ENCODE measurements at regions not wholly inside any gene's neighbourhood (a gene's known extent, or its start where the extent isn't known, plus 50 kb on each side); places are given as distances from the start of the nearest gene placed in this dataset.

DNA sequence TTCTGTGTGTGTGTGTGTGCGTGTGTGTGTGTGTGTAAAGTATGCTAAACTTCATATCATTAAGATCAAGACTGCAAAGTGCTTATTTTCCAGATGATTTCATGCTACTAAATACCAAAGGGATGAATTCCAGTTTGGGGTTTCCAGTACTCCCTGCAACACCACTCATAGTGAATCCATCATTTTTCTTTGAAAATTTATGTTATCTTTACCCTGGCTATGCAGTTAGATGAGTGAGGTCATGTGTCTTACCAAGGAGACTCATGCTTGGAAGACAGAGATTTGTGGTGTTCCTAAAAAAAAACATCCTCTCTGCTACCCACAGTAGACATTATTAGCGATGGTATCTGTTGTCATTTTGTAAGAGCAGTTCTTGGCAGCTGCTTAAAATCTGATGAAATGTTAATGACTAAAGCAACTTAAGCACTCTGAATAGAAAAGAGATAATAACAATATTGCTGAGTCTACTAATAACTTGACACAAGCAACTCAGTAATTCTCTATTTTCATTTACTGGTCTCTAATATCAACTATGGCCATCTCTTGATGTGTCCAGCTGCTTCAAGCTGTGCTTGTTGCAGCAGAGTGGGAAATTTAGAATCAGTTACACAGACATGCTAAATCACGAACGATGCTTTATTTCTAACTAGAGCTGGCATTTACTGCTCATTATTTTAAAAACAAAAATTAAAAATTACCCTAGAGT is 1953.0 kb upstream of the IGFBP7 start:
- peak in 2 of 11 donors; percentile 7 to 8 for DNase-seq (ENCODE audit: extremely low read depth in 1 of 11, low read depth in 9 of 11, low spot score in 4 of 11)

DNA sequence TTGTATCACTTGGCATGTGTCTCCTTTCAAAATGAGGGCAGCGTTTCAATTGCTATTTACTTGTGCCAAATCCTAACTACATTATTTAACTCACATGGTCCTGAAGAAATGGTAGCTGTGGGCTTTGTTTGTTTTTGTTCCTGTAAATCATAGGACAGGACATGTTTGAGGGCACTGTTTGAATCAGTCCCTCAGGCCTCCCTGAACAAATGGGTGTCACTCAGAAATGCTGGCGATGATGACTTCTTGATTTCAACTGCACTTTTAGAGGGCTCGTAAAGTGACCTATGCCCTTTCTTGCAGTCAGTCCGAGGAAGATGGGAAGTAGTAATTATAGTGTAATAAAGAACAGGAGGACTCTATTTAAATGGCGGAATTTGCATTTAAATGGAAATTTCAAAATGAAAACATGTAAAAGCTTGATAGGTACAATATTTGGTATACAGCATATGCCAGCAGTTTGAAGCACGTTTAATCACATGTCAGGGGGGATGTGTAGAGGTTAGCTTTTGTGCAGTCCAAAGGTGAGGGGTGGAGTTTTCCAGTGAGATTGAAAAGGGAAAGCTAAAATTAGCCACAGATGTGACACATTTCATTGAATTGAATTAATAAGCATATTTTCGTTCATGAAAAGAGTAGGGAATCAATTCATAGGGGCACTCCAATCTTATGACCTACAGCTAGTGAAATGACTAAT is 1958.7 kb upstream of the IGFBP7 start:
- no peak for DNase-seq (ENCODE audit: extremely low read depth in 1 of 11, low read depth in 9 of 11, low spot score in 4 of 11)

DNA sequence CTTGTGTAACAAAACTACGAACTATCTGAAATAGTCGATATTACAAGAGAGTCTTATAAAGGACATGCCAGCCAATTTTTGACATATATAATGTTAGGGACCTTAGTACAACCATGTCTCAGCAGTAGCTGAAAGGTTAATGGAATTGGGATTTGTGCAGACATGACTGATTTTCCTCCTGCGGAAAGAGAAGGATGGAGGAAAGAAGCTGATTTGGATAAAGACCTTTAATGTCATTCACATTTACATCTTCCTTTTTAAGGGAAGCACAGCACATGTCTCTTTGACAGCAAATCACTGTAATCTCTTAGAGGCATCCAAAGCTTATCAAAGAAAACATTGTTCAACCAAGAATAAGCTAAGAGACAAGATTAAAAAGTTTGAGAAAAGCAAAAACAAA is 1976.2 kb upstream of the IGFBP7 start:
- DNase-seq (ENCODE audit: extremely low read depth in 1 of 11, low read depth in 9 of 11, low spot score in 4 of 11): no peak

DNA sequence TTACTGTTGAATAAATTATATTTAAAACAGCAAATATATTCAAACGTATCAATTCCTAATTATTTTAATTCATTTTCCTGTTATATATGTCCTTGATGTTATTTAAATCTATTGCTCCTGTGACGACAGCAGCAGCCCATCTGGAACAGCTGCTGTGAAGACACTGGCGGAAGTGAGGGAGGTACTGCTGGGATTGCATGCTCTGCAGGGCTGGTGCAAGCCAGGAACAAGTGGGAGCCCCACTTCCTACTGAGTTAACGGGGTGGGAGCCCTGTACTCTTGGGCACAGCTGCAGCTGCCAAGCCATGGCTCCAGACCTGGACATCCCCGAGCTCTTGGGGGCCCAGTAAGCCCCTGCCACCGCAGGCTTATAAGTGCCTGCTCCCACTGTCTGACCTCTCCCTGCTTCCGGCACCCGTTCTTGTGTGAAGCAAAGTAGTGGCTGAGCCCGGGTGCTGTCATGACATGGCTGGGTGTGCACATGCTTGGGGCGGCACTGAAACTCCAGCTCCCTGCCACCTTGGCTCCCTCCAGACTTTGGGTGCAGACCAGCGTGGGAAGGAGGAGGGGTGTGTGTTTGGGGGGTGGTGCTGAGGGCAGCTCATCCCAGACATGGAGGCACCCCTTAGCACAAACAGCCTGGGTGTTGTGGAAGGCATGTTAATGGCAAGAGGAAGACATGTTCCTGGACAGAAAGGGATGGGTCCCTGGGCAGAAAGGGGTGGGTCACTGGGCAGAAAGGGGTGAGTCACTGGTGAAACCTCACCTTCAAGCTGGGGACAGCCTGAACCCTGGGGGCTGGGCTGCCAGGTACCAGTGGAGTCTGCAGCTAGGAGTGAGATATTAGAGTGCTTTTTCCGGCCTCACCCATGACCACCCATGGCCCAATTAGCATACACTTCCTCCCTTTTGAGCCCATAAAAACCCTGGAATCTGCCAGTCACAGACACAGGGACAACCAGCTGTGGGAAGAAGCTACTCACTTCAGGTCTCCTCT is 1981.3 kb upstream of the IGFBP7 start:
- no peak for DNase-seq (ENCODE audit: extremely low read depth in 1 of 11, low read depth in 9 of 11, low spot score in 4 of 11)

DNA sequence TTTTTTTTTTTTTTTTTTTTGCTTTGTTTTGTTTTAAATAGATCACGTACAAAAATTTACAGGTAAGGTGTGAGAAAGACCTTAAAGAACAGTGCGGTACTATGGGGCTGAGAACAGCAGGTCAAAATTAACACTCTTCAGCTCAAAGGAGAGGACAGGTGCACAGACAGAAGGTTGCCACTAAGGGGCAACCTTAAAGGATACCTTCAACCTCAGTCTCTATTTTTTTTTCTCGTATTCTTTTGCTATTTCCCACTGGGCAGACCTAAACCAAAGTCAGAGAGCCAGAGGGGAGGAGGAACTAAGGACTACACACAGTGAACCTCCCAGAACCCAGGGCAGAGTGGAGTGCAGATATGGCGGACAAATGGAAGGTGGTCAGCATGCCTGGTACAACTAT is 1984.3 kb upstream of the IGFBP7 start:
- DNase-seq (ENCODE audit: extremely low read depth in 1 of 11, low read depth in 9 of 11, low spot score in 4 of 11): no peak

DNA sequence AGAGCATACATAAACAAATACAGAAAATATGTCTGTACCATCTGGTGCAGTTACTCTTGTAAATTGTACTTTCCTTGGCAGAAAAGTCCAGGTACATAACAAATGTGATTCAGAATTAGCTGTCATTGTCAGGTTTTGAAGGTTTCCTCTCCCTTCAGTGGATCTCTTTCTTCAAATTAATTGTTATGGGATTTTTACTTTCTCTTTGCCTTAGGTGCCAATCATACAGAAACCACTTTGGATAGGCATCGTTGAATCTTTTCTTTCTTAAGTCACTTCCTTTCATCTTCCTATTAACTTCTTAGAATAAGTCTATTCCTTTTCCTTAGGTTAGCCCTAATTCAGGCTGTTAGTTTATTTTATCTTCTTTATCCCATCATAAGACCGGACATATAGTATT is 1992.1 kb upstream of the IGFBP7 start:
- no peak for DNase-seq (ENCODE audit: extremely low read depth in 1 of 11, low read depth in 9 of 11, low spot score in 4 of 11)

DNA sequence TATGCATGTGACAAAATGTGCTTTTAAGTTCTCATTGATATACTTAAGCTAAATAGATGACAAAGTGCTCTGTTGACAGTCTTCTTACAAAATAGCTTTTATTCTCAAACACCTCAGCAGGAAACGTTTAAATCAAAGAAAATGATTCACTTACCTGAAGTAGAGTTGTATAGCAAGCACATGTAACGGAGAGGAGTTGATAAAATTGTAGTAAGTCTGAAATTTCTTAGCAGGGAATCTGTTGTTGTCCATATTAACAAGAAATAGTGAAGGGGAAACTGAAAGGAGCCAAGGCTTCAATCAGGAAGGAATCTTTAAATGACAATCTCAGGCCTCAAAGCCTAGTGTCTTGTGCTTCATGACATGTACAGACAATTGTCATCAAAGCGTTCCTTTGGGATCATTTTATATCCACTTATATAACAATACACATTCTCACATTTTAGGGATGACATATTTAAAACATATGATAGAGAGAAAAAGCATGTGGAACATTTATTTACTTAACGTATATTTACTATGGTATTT is 2010.2 kb upstream of the IGFBP7 start:
- DNase-seq (ENCODE audit: extremely low read depth in 1 of 11, low read depth in 9 of 11, low spot score in 4 of 11): no peak

DNA sequence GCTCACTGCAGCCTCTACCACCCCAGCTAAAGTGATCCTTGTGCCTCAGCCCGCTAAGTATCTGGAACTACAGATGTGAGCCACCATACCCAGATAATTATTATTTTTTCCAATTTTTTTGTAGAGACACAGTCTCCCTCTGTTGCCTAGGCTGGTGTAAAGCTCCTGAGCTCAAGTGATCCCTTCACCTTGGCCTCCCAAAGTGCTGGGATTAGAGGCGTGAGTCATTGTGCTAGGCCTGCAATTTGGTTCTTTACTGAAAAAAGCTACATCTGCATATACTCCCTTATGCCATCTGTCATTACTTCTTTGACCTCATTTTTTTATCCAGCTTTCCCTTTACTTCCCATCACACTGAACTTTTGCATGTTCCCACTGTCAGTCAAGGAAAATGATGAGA is 2012.4 kb upstream of the IGFBP7 start:
- no peak for DNase-seq (ENCODE audit: extremely low read depth in 1 of 11, low read depth in 9 of 11, low spot score in 4 of 11)

DNA sequence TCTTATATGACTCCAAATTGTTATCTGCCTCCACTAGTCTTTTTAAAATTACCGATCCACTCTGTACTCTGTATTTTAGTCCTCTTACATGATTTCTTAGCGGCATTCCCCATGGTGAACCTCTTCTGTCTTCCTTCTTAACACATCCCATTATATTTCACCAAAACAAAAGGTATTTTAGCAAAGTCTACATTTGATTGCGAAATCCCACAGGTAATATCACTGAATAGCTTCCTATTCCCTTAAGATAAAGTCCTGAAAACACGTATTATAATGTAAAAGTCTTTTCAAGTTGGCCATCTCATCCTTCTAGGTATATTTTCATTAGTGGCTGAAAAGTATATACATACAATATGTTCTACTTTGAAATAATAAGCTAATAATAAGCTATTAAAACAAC is 2016.0 kb upstream of the IGFBP7 start:
- DNase-seq (ENCODE audit: extremely low read depth in 1 of 11, low read depth in 9 of 11, low spot score in 4 of 11): no peak

DNA sequence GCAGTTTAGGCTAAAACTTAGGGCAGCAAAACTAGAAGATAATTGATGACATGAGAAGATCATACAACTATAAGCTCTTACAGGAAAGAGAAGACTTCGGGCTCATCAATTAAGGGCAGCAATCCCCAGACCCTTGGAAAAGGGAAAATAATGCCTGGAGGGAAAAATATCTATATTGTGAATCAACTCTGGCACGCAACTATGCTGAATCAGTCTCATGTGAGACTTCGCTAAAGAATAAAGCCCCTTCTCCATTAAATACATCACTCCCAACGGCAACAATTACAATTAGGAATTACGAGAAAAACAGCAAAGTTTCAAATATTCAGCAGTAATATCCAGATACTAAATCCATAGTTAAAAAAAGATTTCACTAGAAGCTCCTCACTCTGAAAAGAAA is 2016.8 kb upstream of the IGFBP7 start:
- no peak for DNase-seq (ENCODE audit: extremely low read depth in 1 of 11, low read depth in 9 of 11, low spot score in 4 of 11)

DNA sequence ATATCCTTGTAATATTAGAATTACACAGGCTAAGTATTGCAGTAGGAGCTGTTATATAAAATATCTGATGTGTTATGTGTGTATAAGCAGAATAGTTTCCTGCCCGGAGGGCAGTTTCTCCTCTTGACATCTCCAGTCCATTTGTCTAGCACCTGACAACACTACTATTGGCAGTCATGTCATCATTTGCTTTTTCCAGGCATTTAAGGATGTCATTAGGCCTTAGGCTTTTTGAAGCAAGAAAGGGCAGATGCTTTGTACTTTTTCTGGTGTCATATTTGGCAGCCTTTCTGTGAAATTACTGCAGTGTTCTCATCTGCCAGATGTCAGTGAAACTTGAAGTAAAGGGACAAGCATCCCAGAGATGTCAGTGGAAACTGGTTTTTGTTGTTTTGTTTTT is 2017.6 kb upstream of the IGFBP7 start:
- no peak for DNase-seq (ENCODE audit: extremely low read depth in 1 of 11, low read depth in 9 of 11, low spot score in 4 of 11)

DNA sequence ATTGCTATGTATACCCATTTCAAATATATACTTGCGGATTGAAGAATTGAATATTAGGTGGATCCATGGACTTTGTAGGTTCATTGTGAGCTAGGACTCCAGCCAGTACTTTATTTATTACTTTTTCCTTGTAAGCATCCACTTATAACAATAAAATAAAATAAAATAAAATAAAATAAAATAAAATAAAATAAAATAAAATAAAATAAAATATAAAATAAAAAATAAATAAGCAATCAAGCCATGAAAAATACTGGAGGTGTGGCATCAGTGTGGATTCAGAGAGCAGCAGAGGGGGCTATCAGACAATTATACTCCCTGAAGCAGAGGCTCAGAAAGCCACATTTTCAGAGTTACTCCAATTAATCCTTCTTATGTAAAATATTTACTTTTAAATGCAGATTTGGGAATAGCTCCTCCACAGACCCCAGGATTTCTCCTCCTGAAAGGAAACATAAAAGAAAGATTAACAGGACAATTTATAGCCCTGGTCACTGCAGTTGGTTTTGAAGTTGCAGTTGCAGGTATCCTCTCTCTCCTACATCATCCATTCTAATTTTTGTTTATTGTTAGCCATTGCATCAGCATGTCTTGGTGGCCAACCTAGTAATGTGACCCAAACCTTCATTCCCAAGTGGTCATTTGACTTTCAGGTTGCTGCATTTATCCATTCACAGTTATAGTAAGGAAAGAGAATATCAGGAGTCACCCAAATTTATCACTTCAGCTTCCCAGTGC is 2025.2 kb upstream of the IGFBP7 start:
- DNase-seq (ENCODE audit: extremely low read depth in 1 of 11, low read depth in 9 of 11, low spot score in 4 of 11): no peak

DNA sequence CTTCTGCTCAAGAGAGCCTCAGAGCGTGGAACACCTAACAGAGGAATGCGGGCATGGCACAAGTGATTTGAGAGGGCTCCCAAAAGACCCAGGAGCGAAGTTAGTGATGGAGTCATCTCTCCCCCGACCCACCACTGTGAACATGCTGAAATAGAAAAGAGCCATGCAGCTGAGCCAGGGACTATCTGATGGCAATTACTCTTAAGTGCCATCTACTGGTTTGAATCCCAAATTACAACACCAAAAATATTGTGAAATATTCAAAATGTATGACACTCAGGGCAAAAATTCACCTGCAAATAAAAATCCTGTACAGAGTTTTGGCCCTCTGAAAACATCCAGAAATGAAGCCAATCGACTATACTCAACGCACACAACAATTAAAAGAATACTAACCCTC is 2038.9 kb upstream of the ADGRL3 start:
- no peak for DNase-seq (ENCODE audit: extremely low read depth in 1 of 11, low read depth in 9 of 11, low spot score in 4 of 11)

DNA sequence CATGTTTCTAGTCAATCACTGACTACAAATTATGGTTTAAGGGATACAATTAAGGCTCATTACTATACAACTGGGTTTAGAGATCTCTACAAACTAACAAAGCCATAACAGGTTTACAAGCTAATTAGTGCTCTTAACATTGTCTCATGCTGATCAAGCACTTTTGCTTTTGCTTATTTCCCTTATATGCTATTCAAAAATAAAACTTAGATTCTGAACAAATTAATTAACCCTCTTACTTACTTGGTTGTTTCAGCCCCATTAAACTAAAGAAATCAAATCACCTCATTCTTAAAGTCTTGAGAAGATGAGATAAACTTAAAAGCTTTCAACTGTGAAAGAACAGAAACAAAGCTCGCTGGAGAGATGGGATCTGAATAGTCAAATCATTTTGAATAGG is 2024.5 kb upstream of the ADGRL3 start:
- DNase-seq (ENCODE audit: extremely low read depth in 1 of 11, low read depth in 9 of 11, low spot score in 4 of 11): no peak

DNA sequence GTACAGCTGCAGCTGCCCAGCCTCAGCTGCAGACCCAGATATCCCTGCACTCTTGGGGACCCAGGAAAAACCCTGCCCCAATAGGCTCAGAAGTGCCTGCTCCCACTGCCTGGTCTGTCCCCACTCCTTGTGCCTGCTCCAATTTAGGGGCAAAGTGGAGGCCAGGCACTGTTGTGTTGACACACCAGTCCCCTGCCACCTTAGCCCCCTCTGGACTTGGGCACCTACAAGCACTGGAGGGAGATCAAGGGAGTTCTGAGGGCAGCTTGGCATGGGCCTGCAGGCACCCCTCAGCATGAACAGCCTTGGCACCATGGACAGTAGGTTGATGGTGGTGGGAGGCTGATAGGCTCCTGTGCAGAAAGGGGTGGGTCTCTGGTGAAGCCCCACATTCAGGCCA is 2020.8 kb upstream of the ADGRL3 start:
- DNase-seq (ENCODE audit: extremely low read depth in 1 of 11, low read depth in 9 of 11, low spot score in 4 of 11): no peak

DNA sequence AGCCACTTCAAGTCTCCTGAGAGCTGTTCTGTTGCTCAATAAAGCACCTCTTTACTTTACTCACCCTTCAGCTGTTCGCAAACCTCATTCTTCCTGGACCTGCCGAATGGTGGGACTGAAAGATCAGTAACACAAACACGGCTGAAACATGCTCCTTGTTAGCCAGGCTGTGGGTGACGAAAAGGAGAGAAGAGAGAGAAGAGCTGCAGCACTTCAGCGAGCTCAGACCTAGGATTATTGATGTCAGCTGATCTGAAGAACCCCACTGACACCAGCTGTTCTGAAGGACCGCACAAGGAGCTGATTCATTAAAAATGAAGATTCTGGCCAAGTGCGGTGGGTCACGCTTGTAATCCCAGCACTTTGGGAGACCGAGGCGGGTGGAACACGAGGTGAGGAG is 2020.0 kb upstream of the ADGRL3 start:
- no peak for DNase-seq (ENCODE audit: extremely low read depth in 1 of 11, low read depth in 9 of 11, low spot score in 4 of 11)

DNA sequence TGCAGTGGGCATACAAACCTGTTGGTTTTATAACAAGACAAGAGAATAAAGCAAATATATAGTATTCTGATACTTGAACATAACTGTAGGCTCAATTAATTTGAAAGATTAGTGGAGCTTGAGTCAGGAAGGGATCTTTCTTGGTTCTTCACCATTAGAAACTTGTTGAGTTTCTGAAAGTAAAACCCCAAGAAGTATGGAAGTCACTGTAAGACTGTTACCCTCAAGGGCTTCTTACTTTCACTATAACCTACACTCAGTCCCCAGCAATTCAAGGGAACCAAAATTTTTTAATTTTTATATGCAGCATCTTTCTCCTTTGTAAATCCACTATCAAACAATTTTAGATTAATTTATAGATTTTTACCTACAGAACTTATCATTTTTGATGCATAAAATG is 2019.2 kb upstream of the ADGRL3 start:
- no peak for DNase-seq (ENCODE audit: extremely low read depth in 1 of 11, low read depth in 9 of 11, low spot score in 4 of 11)

DNA sequence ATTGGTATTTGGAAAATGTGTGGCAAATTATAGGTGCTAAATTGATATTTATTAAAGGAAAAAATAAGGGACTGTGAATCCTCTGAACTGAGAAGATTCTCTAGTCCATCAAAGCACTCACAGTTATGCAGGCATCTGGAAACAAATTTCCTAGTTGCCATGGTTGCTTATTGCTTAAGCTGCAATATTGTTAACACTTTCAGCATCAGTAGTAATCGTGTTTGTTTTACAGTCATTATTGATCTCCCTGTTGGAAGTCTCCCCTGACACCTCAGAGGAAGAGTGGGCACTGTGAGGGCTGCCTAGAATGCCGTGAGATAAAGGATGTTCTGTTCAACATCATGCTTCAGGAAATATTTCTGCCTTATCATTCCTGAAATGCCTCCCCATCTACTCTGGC is 2004.3 kb upstream of the ADGRL3 start:
- DNase-seq (ENCODE audit: extremely low read depth in 1 of 11, low read depth in 9 of 11, low spot score in 4 of 11): no peak

DNA sequence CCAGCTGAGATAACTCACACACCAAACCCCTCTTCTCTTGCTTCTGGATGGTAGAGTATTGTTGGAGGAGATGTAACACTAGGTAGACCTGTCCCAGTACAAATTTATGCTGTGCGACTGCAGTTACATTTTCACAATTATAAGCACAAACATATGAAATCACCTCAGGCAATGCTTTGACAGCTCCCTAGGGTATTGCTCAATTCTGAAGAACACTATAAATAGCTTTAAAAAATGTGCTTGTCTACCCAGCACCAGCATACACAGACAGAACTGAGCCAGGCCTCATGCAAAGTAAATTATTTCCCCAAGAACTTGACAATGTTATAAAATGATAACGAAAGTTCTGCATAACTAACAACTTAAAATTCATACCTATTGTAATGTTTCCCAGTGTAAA is 1999.1 kb upstream of the ADGRL3 start:
- no peak for DNase-seq (ENCODE audit: extremely low read depth in 1 of 11, low read depth in 9 of 11, low spot score in 4 of 11)
